ENCODE measurements at regions not wholly inside any gene's neighbourhood (a gene's known extent, or its start where the extent isn't known, plus 50 kb on each side); places are given as distances from the start of the nearest gene placed in this dataset.

DNA sequence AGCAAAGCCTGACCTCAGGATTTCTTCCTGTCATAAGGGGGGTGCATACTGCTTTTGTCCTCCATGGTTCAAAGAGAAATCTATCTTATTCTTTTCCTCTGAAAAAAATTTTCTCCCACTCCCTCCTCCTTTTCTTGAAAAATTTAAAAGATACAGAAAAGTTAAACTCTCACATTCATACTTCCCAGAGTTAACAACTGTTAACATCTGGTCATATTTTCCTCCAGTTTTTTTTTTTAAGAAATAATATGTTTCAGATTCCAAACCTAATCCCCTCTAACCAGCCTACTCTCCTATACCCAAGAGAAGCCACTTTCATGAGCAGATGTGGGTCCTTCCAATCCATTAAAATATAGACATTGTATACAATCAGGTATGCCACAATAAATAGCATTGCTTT, 378.9 kb upstream of the HNRNPA3 start:
- no peak for DNase-seq (ENCODE audit: extremely low read depth, low read depth)
- TF ChIP-seq, protein P1, sequence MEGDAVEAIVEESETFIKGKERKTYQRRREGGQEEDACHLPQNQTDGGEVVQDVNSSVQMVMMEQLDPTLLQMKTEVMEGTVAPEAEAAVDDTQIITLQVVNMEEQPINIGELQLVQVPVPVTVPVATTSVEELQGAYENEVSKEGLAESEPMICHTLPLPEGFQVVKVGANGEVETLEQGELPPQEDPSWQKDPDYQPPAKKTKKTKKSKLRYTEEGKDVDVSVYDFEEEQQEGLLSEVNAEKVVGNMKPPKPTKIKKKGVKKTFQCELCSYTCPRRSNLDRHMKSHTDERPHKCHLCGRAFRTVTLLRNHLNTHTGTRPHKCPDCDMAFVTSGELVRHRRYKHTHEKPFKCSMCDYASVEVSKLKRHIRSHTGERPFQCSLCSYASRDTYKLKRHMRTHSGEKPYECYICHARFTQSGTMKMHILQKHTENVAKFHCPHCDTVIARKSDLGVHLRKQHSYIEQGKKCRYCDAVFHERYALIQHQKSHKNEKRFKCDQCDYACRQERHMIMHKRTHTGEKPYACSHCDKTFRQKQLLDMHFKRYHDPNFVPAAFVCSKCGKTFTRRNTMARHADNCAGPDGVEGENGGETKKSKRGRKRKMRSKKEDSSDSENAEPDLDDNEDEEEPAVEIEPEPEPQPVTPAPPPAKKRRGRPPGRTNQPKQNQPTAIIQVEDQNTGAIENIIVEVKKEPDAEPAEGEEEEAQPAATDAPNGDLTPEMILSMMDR (IDR thresholded peaks at IDR 0.05; ENCODE audit: low read depth, low read length): no peak

DNA sequence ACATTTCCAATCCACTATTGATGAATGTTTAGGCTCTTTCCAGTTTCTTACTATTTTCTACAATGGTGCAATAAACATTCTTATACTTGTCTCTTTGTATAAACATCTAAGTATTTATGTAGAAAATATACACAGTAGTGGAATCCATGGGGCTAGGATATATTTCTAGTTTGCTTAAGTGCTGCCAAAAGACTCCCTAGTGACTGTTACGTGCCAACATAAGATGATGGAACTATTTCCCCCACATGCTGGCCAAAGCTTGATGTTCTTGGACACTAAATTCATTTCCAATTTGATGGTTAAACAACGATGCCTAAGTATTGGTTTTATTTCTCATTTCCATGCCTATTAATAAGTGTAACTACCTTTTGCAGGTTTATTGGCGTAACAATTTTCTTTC, 378.4 kb upstream of the HNRNPA3 start:
- TF ChIP-seq, protein P1 (IDR thresholded peaks at IDR 0.05; ENCODE audit: low read depth, low read length): no peak

DNA sequence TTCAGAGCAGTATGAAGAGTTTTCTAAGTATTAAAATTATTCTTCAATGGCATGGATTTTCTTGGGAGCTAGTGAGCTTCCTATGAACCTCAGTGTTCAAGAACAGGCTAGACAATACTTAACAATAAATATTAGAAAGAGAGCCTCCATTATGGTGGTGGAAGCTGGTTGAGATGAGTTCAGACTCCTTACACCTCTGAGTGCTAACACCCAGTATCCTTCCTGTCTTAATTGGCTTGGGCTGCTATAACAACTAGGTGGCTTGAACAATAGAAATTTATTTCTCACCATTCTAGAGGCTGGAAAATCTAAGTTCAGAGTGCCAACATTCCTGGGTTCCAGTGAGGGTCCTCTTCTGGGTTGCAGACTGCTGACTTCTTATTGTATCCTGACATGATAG, 369.4 kb upstream of the HNRNPA3 start:
- no peak for DNase-seq (ENCODE audit: extremely low read depth, low read depth)
- TF ChIP-seq, protein P1 (IDR thresholded peaks at IDR 0.05; ENCODE audit: low read depth, low read length): no peak

More for the DNA sequence above, 378.4 kb upstream of the HNRNPA3 start:
- DNase-seq (ENCODE audit: extremely low read depth, low read depth): no peak

DNA sequence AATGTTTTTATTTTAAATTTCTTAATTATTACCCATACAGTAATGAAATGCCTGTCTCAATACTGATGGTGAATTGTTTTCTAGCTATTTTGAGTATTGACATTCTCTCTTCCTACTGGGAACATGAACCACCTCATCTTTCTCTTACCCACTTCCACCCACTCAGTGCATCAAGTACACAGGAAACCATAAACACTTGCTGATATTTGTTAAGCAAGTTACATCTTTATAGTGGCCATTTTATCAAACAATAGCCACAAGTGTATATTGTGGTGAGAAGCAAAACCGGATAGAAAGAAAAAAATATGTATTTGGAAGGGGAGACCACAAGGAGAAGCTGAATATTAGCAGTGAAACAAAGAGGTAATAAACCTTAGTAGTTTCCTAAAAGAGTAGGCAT, 368.1 kb upstream of the HNRNPA3 start:
- TF ChIP-seq, protein P1 (IDR thresholded peaks at IDR 0.05; ENCODE audit: low read depth, low read length): no peak
- DNase-seq (ENCODE audit: extremely low read depth, low read depth): no peak

DNA sequence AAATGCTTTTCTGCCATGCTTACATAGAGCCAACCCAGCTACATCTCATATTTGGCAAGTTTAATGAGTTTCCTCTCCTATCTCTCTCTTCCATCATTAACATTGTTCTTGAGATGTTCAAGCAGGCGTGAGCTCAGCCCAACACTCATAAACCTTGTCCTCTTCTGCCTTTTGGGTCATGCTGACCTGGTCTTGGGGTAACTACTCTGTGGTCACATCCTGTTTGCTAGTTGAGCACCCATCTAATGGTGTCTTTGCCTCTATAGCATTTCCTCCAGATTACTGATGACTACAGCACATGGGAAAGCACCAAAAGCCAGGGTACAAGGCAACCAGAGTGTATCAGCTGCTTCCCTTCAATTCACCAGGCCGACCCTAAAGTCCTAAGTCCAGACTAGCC, 366.9 kb upstream of the HNRNPA3 start:
- TF ChIP-seq, protein P1 (IDR thresholded peaks at IDR 0.05; ENCODE audit: low read depth, low read length): no peak
- no peak for DNase-seq (ENCODE audit: extremely low read depth, low read depth)

DNA sequence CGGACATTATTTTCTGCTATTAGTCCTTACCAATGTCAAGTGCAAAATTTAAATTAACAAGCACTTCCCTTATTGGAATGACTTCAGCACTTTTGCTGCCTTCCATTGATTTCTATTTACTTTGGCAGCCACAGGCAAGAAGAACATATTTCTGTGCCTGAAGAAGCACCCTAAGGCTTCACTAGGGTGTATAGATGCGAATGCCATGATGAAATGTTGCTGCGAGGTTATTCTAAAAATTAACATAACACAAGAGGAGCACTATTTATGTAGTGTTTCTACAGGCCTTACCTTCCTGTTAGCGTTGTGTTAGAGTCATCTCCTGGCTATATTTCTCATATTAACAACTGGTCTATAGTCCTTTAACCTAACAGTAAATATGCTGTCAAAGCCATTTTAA, 365.0 kb upstream of the HNRNPA3 start:
- TF ChIP-seq, protein P1 (IDR thresholded peaks at IDR 0.05; ENCODE audit: low read depth, low read length): no peak

DNA sequence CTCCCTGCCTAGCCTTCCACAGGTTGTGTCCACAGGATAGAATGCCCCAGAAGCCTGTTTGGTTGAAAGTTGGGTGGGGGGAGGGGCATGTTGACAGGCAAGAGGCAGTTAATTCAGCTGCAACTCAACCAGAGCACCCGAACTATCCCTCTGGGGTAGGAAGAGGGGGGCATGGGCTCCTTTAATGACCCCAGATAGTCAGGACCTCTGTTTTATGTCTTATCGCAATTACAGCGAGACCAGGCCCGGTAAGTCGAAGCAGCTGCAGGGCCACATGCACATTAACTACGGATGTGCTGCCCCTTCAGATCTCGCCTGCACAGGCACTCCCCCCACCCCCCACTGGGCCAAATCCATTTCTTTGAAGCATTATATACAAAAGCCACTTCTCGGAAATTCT, 363.8 kb upstream of the HNRNPA3 start:
- TF ChIP-seq, protein P1 (IDR thresholded peaks at IDR 0.05; ENCODE audit: low read depth, low read length): no peak
- DNase-seq (ENCODE audit: extremely low read depth, low read depth): no peak

More for the DNA sequence above, 365.0 kb upstream of the HNRNPA3 start:
- DNase-seq (ENCODE audit: extremely low read depth, low read depth): no peak
